ENCODE measurements at regions not wholly inside any gene's neighbourhood (a gene's known extent, or its start where the extent isn't known, plus 50 kb on each side); places are given as distances from the start of the nearest gene placed in this dataset.

DNA sequence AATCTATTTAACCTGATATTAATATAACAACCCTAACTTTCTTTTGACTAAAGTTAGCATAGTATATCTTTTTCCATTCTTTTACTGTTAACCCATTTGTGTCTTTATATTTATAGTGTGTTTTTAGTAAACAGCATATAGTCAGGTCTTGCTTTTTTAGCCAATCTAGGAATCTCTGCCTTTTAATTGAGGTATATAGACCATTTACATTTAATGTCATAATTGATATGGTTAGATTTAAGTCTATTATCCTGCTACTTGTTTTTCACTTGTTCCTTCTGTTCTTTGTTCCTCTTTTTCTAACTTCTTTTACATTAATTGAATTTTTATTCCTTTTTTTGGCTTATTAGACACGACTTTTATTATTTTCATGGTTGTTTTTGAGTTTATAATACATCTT, 174.4 kb downstream of the KCTD15 start:
- TF ChIP-seq POLR2AphosphoS5 (IDR thresholded peaks at IDR 0.05; ENCODE audit: borderline replicate concordance, low read depth, low read length) = no peak
- no peak for TF ChIP-seq EZH2 (IDR thresholded peaks at IDR 0.05)
- no peak for TF ChIP-seq FOXP2 (optimal IDR thresholded peaks at IDR 0.05; ENCODE audit: control extremely low read depth, extremely low read length, insufficient read depth)
